GM10266 (cell line): ENCODE measurements at regions not wholly inside any gene's neighbourhood (a gene's known extent, or its start where the extent isn't known, plus 50 kb on each side); places are given as distances from the start of the nearest gene placed in this dataset.

Experiments used
- DNase-seq: peaks from one replicate; pipeline ENCODE4 v3.0.0; 2012; ENCODE audit errors: extremely low spot score
- TF ChIP-seq, protein P1 (sequence below): IDR thresholded peaks from 2 replicates; pipeline ENCODE4 v1.5.1; 2012; ENCODE audit warnings: mild to moderate bottlenecking, low read depth; ENCODE audit not compliant: control insufficient read depth, insufficient read depth; ENCODE audit errors: missing control alignments

DNA sequence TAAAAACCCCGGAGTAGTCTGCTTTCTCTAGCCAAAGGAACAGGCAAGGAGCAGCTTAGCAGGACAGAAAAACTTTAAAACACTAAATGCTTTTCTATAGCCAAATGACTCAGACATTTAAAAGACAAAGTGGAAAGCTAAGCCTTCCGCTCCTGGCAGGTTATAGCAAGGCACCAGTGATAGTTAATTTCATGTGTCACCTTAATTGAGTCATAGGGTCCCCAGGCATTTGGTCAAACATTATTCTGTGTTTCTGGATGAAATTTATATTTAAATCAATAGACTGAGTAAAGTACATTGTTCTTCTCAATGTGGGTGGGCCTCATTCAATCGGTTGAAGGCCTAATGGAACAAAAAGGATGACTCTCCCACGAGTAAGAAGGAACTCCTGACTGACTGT lies 885.7 kb upstream of the ADGRL3 start:
- TF ChIP-seq, protein P1, sequence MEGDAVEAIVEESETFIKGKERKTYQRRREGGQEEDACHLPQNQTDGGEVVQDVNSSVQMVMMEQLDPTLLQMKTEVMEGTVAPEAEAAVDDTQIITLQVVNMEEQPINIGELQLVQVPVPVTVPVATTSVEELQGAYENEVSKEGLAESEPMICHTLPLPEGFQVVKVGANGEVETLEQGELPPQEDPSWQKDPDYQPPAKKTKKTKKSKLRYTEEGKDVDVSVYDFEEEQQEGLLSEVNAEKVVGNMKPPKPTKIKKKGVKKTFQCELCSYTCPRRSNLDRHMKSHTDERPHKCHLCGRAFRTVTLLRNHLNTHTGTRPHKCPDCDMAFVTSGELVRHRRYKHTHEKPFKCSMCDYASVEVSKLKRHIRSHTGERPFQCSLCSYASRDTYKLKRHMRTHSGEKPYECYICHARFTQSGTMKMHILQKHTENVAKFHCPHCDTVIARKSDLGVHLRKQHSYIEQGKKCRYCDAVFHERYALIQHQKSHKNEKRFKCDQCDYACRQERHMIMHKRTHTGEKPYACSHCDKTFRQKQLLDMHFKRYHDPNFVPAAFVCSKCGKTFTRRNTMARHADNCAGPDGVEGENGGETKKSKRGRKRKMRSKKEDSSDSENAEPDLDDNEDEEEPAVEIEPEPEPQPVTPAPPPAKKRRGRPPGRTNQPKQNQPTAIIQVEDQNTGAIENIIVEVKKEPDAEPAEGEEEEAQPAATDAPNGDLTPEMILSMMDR = no peak
- no peak for DNase-seq

- TF ChIP-seq, protein P1 = no peak
- no peak for DNase-seq
These were observed 884.5 kb upstream of the ADGRL3 start for GRCh38 chr4:60315586-60315985.

DNA sequence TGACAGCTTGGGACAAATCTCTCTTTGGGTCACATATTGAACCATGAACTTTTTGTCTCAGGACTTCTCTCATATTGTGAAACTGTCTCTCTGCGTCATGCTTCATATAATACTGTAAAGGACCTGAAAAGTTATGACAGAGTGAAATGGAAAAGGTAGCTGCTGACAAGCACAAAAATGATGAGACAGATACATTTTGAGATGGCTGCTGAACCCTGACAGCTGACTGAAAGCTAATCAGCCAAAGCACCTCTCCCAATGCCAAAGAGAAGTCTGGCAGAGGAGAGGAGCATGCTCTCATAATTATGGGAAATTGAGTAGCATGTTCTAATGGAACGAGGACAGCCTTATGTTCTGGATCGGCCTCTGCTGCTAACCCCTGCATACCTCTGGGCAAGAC lies 873.4 kb upstream of the ADGRL3 start:
- TF ChIP-seq, protein P1 = no peak
- no peak for DNase-seq

- TF ChIP-seq, protein P1 = no peak
- no peak for DNase-seq
These were observed 872.5 kb upstream of the ADGRL3 start for GRCh38 chr4:60327651-60328050.

GRCh38 chr4:60344908-60345307 lies 855.2 kb upstream of the ADGRL3 start:
- TF ChIP-seq, protein P1 = no peak

DNA sequence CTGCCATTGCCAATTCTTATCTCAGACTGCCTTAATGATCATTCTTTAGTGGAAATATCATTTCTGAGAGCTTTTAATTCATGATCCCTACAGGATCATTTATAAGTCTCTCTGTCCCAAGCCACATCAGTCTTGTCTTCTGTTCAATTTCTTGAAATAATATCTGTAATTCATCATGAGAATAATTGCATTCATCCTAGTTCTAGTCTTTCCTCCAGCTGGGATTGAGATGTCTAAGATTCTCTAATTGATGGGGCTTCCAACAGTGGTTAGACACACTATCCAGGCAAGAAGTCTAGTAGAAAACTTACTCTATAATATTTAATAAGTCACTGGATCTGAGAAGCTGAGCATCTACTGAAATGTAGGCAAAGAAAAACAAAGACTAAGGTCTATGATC lies 854.7 kb upstream of the ADGRL3 start:
- TF ChIP-seq, protein P1 = no peak

More at GRCh38 chr4:60344908-60345307, 855.2 kb upstream of the ADGRL3 start:
- DNase-seq = no peak

DNA sequence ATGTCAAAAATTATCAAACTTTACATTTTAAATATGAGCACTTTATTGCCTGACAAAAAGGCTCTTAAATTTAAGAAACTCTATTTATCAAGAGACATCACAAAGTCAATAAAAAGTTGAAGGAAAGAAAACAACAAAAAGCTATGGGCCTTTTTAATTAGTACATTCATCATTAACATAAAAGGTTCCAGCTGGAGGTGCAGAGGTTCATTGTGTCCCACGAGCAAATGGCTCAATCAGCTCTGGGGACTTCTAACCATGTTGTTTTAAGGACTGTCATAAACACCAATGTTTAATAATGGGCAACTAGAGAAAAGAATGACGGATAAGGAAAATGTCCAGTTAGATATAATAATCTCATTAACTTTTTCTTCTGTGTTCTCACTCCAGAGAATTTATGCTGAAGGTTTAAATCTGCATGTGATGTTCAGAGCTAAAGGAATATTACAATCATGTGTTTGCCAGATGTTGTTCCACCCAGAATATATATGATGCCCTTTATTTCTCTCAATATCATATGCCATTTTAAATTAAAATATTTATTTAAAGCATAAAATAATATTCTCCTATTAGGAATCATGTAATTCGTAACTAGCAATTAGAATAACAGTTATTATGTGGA lies 840.3 kb upstream of the ADGRL3 start:
- TF ChIP-seq, protein P1 = no peak
- no peak for DNase-seq

More for the DNA sequence above, 854.7 kb upstream of the ADGRL3 start:
- no peak for DNase-seq
